Type B pancreatic cell (in vitro differentiated cells): ENCODE measurements at regions not wholly inside any gene's neighbourhood (a gene's known extent, or its start where the extent isn't known, plus 50 kb on each side); places are given as distances from the start of the nearest gene placed in this dataset.

ENCODE experiments used
- DNase-seq: peaks from one replicate; pipeline ENCODE4 v3.0.0; 2021; ENCODE audit warnings: mixed read lengths; ENCODE audit not compliant: unreplicated experiment; ENCODE audit errors: extremely low spot score
- H3K27ac Mint-ChIP-seq: 2 replicates; pipeline ENCODE4 v1.8.0; 2021; ENCODE audit warnings: mild to moderate bottlenecking, mixed read lengths
- H3K27me3 Mint-ChIP-seq: 2 replicates; pipeline ENCODE4 v1.8.0; 2021; ENCODE audit warnings: mixed read lengths
- H3K36me3 Mint-ChIP-seq: 2 replicates; pipeline ENCODE4 v1.8.0; 2021; ENCODE audit warnings: mixed read lengths
- H3K4me1 Mint-ChIP-seq: one replicate; pipeline ENCODE4 v1.8.0; 2021; ENCODE audit warnings: mixed read lengths; ENCODE audit not compliant: unreplicated experiment
- H3K4me3 Mint-ChIP-seq: 2 replicates; pipeline ENCODE4 v1.8.0; 2021; ENCODE audit warnings: mild to moderate bottlenecking, mixed read lengths
- H3K9me3 Mint-ChIP-seq: 2 replicates; pipeline ENCODE4 v1.8.0; 2021; ENCODE audit warnings: mixed read lengths
- CTCF ChIP-seq: fragments of 200-600 bp; sonication (generic); conservative IDR thresholded peaks from 2 replicates; pipeline ENCODE4 v1.5.0; 2021; ENCODE audit warnings: antibody characterized with exemption, mild to moderate bottlenecking

DNA sequence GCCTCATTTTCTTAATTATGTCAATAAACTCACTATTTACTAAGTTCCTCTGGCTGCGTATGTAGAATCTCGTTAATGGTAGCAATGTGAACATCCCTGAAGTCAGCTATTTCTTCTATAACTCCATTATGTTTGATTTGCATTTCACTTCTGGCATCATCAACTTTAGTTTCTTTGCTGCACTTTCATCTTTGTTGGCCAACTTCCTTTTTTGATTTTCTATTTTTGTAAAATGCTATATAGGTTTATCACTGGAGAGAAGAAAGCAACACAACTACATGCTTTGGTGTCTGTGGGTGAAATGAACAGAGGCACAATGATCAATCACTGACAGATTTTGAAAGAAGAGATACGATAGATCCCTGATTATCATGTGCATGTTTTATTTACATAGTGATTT, 58.5 kb upstream of the ATF7IP start:
- Mint-ChIP-seq H3K4me3 (no peak overlapping the region), H3K9me3 (peaks cover 13% of the 10 kb centered on the region), H3K4me1 (no peaks in the 10 kb centered on the region), H3K27ac (no peak overlapping the region), H3K27me3 (no peaks in the 10 kb centered on the region), H3K36me3 (peaks cover 4% of the 10 kb centered on the region)
- TF ChIP-seq CTCF = no peak
- DNase-seq = no peak

DNA sequence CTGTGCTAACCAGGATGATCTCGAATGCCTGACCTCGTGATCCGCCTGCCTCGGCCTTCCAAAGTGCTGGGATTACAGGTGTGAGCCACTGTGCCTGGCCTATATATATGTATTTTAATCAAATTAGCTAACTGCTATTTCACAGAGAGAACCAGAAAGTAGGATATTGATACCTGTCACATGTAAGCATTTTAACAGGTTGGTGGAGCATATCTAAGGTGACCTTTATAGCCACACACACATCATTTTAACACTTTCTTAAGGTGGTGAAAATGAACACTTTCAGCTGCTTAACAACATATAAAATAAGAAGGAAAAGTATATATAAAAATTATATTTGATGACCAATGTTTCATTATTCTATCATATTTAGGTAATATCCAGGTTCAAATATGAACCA, 57.0 kb upstream of the ATF7IP start:
- H3K36me3 Mint-ChIP-seq = peaks cover 4% of the 10 kb centered on the region
- no peak overlapping the region for H3K4me3 Mint-ChIP-seq
- H3K27me3 Mint-ChIP-seq = no peaks in the 10 kb centered on the region
- H3K27ac Mint-ChIP-seq = no peak overlapping the region
- H3K4me1 Mint-ChIP-seq = no peaks in the 10 kb centered on the region
- H3K9me3 Mint-ChIP-seq = peaks cover 8% of the 10 kb centered on the region
- TF ChIP-seq CTCF = no peak
- no peak for DNase-seq

GRCh38 chr12:14310866-14311265, 54.6 kb upstream of the ATF7IP start:
- Mint-ChIP-seq H3K27me3 (no peaks in the 10 kb centered on the region), H3K27ac (no peak overlapping the region), H3K4me3 (no peak overlapping the region), H3K4me1 (no peaks in the 10 kb centered on the region), H3K9me3 (peaks cover 8% of the 10 kb centered on the region), H3K36me3 (peaks cover 4% of the 10 kb centered on the region)
- no peak for TF ChIP-seq CTCF
- no peak for DNase-seq

DNA sequence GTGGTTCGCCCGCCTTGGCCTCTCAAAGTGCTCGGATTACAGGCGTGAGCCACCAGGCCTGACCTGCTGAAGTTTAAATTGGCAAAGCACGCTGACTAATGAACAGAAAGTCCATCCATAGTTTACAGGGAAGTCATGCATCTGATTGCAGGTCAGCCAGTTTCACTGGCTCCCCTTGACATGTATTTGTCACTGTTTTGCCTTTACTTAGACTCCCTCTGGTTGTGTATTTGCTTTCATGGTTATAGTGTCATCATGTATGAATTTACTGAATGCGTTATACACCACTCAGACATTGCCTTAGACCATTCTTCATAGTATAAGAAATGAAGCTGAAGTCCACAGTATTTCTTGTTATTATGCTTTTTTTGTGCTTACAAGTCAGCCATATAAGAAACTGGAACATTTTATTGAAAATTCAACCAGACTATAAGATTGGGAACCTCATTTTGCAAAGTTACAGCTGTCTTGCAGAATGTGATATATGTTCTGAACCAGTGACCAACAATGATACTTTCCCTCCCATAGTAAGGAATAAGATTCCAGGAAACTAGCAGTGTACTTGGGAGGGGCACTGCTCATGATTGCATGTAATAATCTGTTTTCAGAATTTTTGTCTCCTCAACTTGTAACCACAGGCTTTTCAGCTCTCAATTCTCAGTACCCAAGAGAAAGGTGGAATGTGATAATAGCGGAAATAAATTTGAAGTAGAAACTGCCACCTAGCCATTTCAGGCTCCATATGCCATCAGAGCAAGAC, 51.9 kb upstream of the ATF7IP start:
- Mint-ChIP-seq H3K4me3 (no peak overlapping the region), H3K27ac (no peak overlapping the region), H3K9me3 (peaks cover 4% of the 10 kb centered on the region), H3K27me3 (no peaks in the 10 kb centered on the region), H3K4me1 (no peaks in the 10 kb centered on the region), H3K36me3 (no peaks in the 10 kb centered on the region)
- DNase-seq = no peak
- no peak for TF ChIP-seq CTCF

DNA sequence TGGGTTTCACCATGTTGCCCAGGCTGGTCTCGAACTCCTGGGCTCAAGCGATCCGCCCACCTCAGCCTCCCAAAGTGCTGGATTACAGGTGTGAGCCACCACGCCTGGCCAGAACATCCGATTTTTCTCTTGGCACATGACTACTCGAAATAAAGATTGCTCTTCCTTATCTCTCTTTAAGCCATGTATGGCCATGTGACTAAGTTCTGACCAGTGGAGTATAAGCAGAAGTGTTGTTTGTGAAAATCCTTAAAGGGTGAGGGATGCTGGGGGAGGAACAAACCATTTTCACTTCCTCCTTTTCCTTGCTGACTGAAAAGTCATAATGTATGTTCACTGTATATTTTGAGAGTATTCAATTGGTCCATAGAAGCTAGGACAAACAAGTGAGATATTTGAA, 50.7 kb upstream of the ATF7IP start:
- no peaks in the 10 kb centered on the region for H3K4me1 Mint-ChIP-seq
- peaks cover 4% of the 10 kb centered on the region for H3K9me3 Mint-ChIP-seq
- H3K4me3 Mint-ChIP-seq = no peak overlapping the region
- no peak overlapping the region for H3K27ac Mint-ChIP-seq
- TF ChIP-seq CTCF = no peak
- H3K36me3 Mint-ChIP-seq = no peaks in the 10 kb centered on the region
- no peaks in the 10 kb centered on the region for H3K27me3 Mint-ChIP-seq
- DNase-seq = no peak
